GM12874 (cell line): ENCODE measurements at regions not wholly inside any gene's neighbourhood (a gene's known extent, or its start where the extent isn't known, plus 50 kb on each side); places are given as distances from the start of the nearest gene placed in this dataset.

Experiments used
- CTCF ChIP-seq: IDR thresholded peaks from 2 replicates; pipeline ENCODE4 v1.5.1; 2011; ENCODE audit warnings: low read depth, mild to moderate bottlenecking, control low read depth, low read length, moderate library complexity; ENCODE audit not compliant: insufficient read depth

- TF ChIP-seq CTCF = no peak
Observed at GRCh38 chr2:150292807-150293206, 194.7 kb downstream of the RND3 start.

- no peak for TF ChIP-seq CTCF
Observed at GRCh38 chr2:150292192-150292591, 195.3 kb downstream of the RND3 start.

GRCh38 chr2:150286730-150287362 is 200.6 kb downstream of the RND3 start:
- TF ChIP-seq CTCF = no peak

GRCh38 chr2:150284116-150284515 is 203.4 kb downstream of the RND3 start:
- no peak for TF ChIP-seq CTCF

- no peak for TF ChIP-seq CTCF
Observed at GRCh38 chr2:150282771-150283371, 204.6 kb downstream of the RND3 start.

GRCh38 chr2:150282357-150282756 is 205.1 kb downstream of the RND3 start:
- no peak for TF ChIP-seq CTCF

GRCh38 chr2:150280231-150280630 is 207.2 kb downstream of the RND3 start:
- no peak for TF ChIP-seq CTCF
